ENCODE measurements at regions not wholly inside any gene's neighbourhood (a gene's known extent, or its start where the extent isn't known, plus 50 kb on each side); places are given as distances from the start of the nearest gene placed in this dataset.
A peak's percentile ranks its signal among the peaks of the same experiment; 100 is the strongest.

DNA sequence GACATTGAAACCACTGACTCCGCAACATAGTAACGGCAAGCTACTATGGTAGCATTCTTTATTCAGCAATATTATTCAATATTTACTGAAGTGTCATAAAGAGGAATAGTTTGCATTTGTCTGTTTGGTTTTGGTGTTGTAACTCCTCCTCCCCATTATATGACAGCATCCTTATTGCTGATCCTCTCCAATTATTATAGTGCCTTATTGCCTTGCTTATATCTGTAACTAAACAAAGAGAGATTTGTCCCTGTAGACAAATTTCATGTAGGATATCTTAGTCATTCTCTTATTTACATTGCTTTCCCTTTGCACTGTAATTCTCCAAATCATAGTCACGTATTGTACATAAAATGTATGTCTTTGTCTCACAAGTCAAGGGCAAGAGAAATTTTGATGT is 1041.2 kb upstream of the ZEB2 start:
- Histone ChIP-seq H3K27me3 (ENCODE audit: low read length) (no peaks in the 10 kb centered on the region), H3K4me1 (ENCODE audit: insufficient read depth, low read length) (peaks cover 30% of the 10 kb centered on the region), H4K20me1 (ENCODE audit: low read length) (no peaks in the 10 kb centered on the region), H3K9me3 (ENCODE audit: low read length) (no peaks in the 10 kb centered on the region), H3K4me3 (ENCODE audit: low read length) (no peak overlapping the region), H3K79me2 (ENCODE audit: low read length) (no peaks in the 10 kb centered on the region), H3K36me3 (ENCODE audit: low read depth, low read length) (no peaks in the 10 kb centered on the region), H3K9me2 (replicated peaks; ENCODE audit: low read length) (no peaks in the 10 kb centered on the region), H3K4me2 (ENCODE audit: low read length) (peak overlapping the region; percentile 34), H3K9ac (ENCODE audit: low read length) (no peak overlapping the region), H2AFZ (ENCODE audit: low read length) (no peak overlapping the region), H3F3A (ENCODE audit: low read length, unreplicated experiment) (no peaks in the 10 kb centered on the region), H3K27ac (ENCODE audit: low read length) (peak overlapping the region; percentile 66)
- BruUV-seq (replicated peaks) = no TSS peak
- POLR2A ChIA-PET (ENCODE audit: unreplicated experiment) = interaction anchor here (0.6 kb wide), 1 partner anchor 10 kb away, joined by 3 read pairs; no protein-coding TSS in a partner anchor
- TF ChIP-seq EZH2phosphoT487 (IDR thresholded peaks at IDR 0.05; ENCODE audit: borderline replicate concordance, low read length) = no peak
- TF ChIP-seq EZH2 (IDR thresholded peaks at IDR 0.05; ENCODE audit: low read length, unreplicated experiment) = no peak
- TF ChIP-seq, protein P1, sequence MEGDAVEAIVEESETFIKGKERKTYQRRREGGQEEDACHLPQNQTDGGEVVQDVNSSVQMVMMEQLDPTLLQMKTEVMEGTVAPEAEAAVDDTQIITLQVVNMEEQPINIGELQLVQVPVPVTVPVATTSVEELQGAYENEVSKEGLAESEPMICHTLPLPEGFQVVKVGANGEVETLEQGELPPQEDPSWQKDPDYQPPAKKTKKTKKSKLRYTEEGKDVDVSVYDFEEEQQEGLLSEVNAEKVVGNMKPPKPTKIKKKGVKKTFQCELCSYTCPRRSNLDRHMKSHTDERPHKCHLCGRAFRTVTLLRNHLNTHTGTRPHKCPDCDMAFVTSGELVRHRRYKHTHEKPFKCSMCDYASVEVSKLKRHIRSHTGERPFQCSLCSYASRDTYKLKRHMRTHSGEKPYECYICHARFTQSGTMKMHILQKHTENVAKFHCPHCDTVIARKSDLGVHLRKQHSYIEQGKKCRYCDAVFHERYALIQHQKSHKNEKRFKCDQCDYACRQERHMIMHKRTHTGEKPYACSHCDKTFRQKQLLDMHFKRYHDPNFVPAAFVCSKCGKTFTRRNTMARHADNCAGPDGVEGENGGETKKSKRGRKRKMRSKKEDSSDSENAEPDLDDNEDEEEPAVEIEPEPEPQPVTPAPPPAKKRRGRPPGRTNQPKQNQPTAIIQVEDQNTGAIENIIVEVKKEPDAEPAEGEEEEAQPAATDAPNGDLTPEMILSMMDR (conservative IDR thresholded peaks at IDR 0.05; ENCODE audit: low read depth, low read length) = no peak
- intact Hi-C loops (cut with micrococcal nuclease) = loop anchor here (1.0 kb wide), 1 partner anchor 32 kb away; no protein-coding TSS in a partner anchor
- peak; percentile 95 for ATAC-seq
- peak; percentile 80 for DNase-seq
- CTCF ChIA-PET = no interaction called here

GRCh38 chr2:145558617-145559350 is 1038.9 kb upstream of the ZEB2 start:
- no peak overlapping the region for H3K9ac ChIP-seq (ENCODE audit: low read length)
- no peaks in the 10 kb centered on the region for H3K9me2 ChIP-seq (replicated peaks; ENCODE audit: low read length)
- no peaks in the 10 kb centered on the region for H4K20me1 ChIP-seq (ENCODE audit: low read length)
- H3K79me2 ChIP-seq (ENCODE audit: low read length) = no peaks in the 10 kb centered on the region
- H3K27me3 ChIP-seq (ENCODE audit: low read length) = no peaks in the 10 kb centered on the region
- no peak overlapping the region for H3K4me3 ChIP-seq (ENCODE audit: low read length)
- H3K4me2 ChIP-seq (ENCODE audit: low read length) = no peak overlapping the region
- intact Hi-C loops (cut with micrococcal nuclease) = no loop called here
- CTCF ChIA-PET = no interaction called here
- TF ChIP-seq, protein P1 (conservative IDR thresholded peaks at IDR 0.05; ENCODE audit: low read depth, low read length) = no peak
- TF ChIP-seq EZH2 (IDR thresholded peaks at IDR 0.05; ENCODE audit: low read length, unreplicated experiment) (no peak), EZH2phosphoT487 (IDR thresholded peaks at IDR 0.05; ENCODE audit: borderline replicate concordance, low read length) (no peak)
- no peak overlapping the region for H3K27ac ChIP-seq (ENCODE audit: low read length)
- no peak for ATAC-seq
- H3K36me3 ChIP-seq (ENCODE audit: low read depth, low read length) = no peaks in the 10 kb centered on the region
- peaks cover 25% of the 10 kb centered on the region for H3K4me1 ChIP-seq (ENCODE audit: insufficient read depth, low read length)
- BruUV-seq (replicated peaks) = no TSS peak
- H3F3A ChIP-seq (ENCODE audit: low read length, unreplicated experiment) = no peaks in the 10 kb centered on the region
- no peak for DNase-seq
- no peak overlapping the region for H2AFZ ChIP-seq (ENCODE audit: low read length)
- POLR2A ChIA-PET (ENCODE audit: unreplicated experiment) = no interaction called here
- H3K9me3 ChIP-seq (ENCODE audit: low read length) = no peaks in the 10 kb centered on the region

DNA sequence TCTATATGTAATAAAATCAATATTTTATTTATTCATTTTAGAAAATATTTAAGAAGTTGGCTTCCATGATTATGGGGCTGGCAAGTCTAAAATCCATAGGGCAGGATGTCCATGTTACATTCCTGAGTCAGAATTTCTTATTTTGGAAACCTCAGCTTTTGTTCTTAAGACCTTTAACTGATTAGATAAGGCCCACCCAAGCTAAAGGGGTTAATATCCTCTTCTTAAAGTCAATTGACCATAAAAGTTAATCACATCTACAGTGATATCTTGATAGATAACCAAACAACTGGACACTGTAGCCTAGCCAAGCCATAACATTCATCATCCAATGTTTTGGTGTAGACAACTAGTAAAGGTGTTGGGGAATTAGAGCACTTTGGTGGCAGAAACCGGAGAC is 1035.4 kb upstream of the ZEB2 start:
- Histone ChIP-seq H3K4me1 (ENCODE audit: insufficient read depth, low read length) (peaks cover under 1% of the 10 kb centered on the region; the same call in 1 of the 2 replicates), H3K4me2 (ENCODE audit: low read length) (no peak overlapping the region), H3K9me3 (ENCODE audit: low read length) (no peaks in the 10 kb centered on the region), H3K4me3 (ENCODE audit: low read length) (no peak overlapping the region), H4K20me1 (ENCODE audit: low read length) (no peaks in the 10 kb centered on the region), H3K36me3 (ENCODE audit: low read depth, low read length) (no peaks in the 10 kb centered on the region), H3K9ac (ENCODE audit: low read length) (no peak overlapping the region), H2AFZ (ENCODE audit: low read length) (no peak overlapping the region), H3K9me2 (replicated peaks; ENCODE audit: low read length) (no peaks in the 10 kb centered on the region), H3F3A (ENCODE audit: low read length, unreplicated experiment) (no peaks in the 10 kb centered on the region), H3K79me2 (ENCODE audit: low read length) (no peaks in the 10 kb centered on the region), H3K27ac (ENCODE audit: low read length) (no peak overlapping the region), H3K27me3 (ENCODE audit: low read length) (no peaks in the 10 kb centered on the region)
- BruUV-seq (replicated peaks) = no TSS peak
- intact Hi-C loops (cut with micrococcal nuclease) = no loop called here
- ATAC-seq (no peak), DNase-seq (no peak)
- TF ChIP-seq EZH2phosphoT487 (IDR thresholded peaks at IDR 0.05; ENCODE audit: borderline replicate concordance, low read length) (no peak), EZH2 (IDR thresholded peaks at IDR 0.05; ENCODE audit: low read length, unreplicated experiment) (no peak)
- TF ChIP-seq, protein P1 (conservative IDR thresholded peaks at IDR 0.05; ENCODE audit: low read depth, low read length) = no peak
- ChIA-PET POLR2A (ENCODE audit: unreplicated experiment) (no interaction called here), CTCF (no interaction called here)

Data from PC-3 (cell line).